CD4-positive, alpha-beta T cell (primary cell): ENCODE measurements at regions not wholly inside any gene's neighbourhood (a gene's known extent, or its start where the extent isn't known, plus 50 kb on each side); places are given as distances from the start of the nearest gene placed in this dataset.

ENCODE experiments used
- ATAC-seq: fragments of 200-7000 bp; cut with Tn5 transposase; one replicate; pipeline ENCODE4 v1.10.0; 2022; ENCODE audit warnings: mild to moderate bottlenecking; ENCODE audit not compliant: poor library complexity
- CTCF ChIA-PET: fragments of 350-600 bp; sonication (Branson Sonifier 250); formaldehyde crosslinking; loops from one replicate; lab custom pipeline; 2021; ENCODE audit warnings: antibody characterized with exemption, inconsistent platforms; lab: Charles Lee
- POLR2A ChIA-PET: fragments of 350-600 bp; sonication (Branson Sonifier 250); formaldehyde crosslinking; loops from one replicate; lab custom pipeline; 2021; ENCODE audit warnings: antibody characterized with exemption, inconsistent platforms; lab: Charles Lee
- DNase-seq, 14 experiments: peaks; one replicate each; pipeline ENCODE4 v3.0.0-alpha.2; 2013 to 2020; ENCODE audit warnings: mixed read lengths in 2 of 14
- H3K27ac ChIP-seq, 2 donors: one replicate each; pipeline versions ENCODE4 v1.5.1 to v1.7.0; 2013; ENCODE audit warnings: low read length in 2 of 2, low read depth in 1 of 2, mild to moderate bottlenecking in 1 of 2
- H3K27me3 ChIP-seq, 2 experiments: 1 replicate in 1 of 2; 2 replicates in 1 of 2; pipeline versions ENCODE4 v1.6.1 to v1.7.0; 2013; ENCODE audit warnings: low read length in 2 of 2, control low read depth in 1 of 2, mild to moderate bottlenecking in 1 of 2, moderate library complexity in 1 of 2; ENCODE audit not compliant: insufficient read depth in 2 of 2, control insufficient read depth in 1 of 2
- H3K36me3 ChIP-seq: one replicate; pipeline ENCODE4 v1.6.1; 2013; ENCODE audit warnings: low read length, control low read depth; ENCODE audit not compliant: insufficient read depth
- H3K4me1 ChIP-seq: one replicate; pipeline ENCODE4 v1.6.1; 2013; ENCODE audit warnings: low read length, control low read depth; ENCODE audit not compliant: insufficient read depth
- H3K4me3 ChIP-seq: one replicate; pipeline ENCODE4 v1.5.1; 2013; ENCODE audit warnings: mild to moderate bottlenecking, low read length, moderate library complexity
- H3K9me3 ChIP-seq, 2 experiments: 1 replicate in 1 of 2; 2 replicates in 1 of 2; pipeline versions ENCODE4 v1.6.1 to v1.7.0; 2013; ENCODE audit warnings: low read length in 2 of 2, mild to moderate bottlenecking in 2 of 2, control low read depth in 1 of 2, moderate library complexity in 1 of 2; ENCODE audit not compliant: control insufficient read depth in 1 of 2, insufficient read depth in 1 of 2
- H3K27ac Mint-ChIP-seq: one replicate; pipeline ENCODE4 v1.8.0; 2020; ENCODE audit warnings: mixed read lengths
- H3K27me3 Mint-ChIP-seq: one replicate; pipeline ENCODE4 v1.8.0; 2021; ENCODE audit warnings: mixed read lengths
- H3K36me3 Mint-ChIP-seq: one replicate; pipeline ENCODE4 v1.8.0; 2021; ENCODE audit warnings: low read depth, mixed read lengths
- H3K4me1 Mint-ChIP-seq: one replicate; pipeline ENCODE4 v1.8.0; 2021; ENCODE audit warnings: low read depth, mixed read lengths
- H3K4me3 Mint-ChIP-seq: one replicate; pipeline ENCODE4 v1.8.0; 2020; ENCODE audit warnings: mild to moderate bottlenecking, mixed read lengths
- H3K9me3 Mint-ChIP-seq: one replicate; pipeline ENCODE4 v1.8.0; 2020; ENCODE audit warnings: mixed read lengths
- intact Hi-C, 2 experiments: fragments of 100-400 bp; cut with DNase I in 1 of 2; cut with micrococcal nuclease in 1 of 2; formaldehyde crosslinking; loops; one replicate each; pipeline versions ENCODE4 v1.15.1 to v1.9.0; 2023 to 2025; cut with DNase I, micrococcal nuclease
- TF ChIP-seq, protein P1 (sequence below): fragments of 200-600 bp; IDR thresholded peaks from one replicate; pipeline ENCODE4 v1.8.0; 2022; ENCODE audit warnings: antibody characterized with exemption, mild to moderate bottlenecking

DNA sequence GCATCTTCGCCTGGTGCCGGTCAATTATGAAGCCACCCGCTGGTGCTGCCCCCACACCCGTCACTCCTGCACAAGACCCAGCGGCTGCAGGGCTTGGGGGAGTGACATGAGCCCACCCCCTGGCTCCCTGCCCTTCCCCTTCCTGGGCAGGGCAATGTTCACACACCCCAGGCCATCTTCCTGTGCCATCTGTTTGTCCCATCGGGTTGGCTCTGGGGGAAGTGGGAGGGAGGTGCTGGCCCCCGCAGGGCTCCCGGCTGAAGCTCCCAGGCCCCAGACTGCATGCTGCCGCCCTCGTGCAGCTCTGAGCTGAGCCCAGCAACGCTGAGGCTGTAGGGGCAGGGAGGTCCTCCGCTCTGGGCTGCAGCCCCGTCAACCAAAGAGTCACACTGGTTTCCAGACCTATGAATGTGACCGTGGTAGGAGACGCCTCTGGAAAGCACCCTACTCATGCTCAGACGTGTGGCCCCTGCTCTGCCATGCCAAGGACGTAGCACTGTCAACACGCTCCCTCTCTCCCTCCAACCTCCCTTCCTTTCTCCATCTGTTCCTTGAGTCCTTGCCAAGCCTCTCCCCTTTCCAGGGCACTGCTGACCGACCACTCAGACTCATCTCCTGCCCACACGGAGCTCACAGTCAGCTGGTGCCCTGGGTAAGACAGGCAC lies 140.4 kb downstream of the ENGASE start:
- Mint-ChIP-seq H3K9me3 (no peaks in the 10 kb centered on the region), H3K4me3 (no peak overlapping the region), H3K27ac (no peak overlapping the region), H3K36me3 (no peaks in the 10 kb centered on the region), H3K27me3 (peaks cover 57% of the 10 kb centered on the region), H3K4me1 (no peaks in the 10 kb centered on the region)
- DNase-seq (no peak), ATAC-seq (no peak)
- Histone ChIP-seq H3K4me1 (peaks cover under 1% of the 10 kb centered on the region), H3K4me3 (no peak overlapping the region), H3K36me3 (no peaks in the 10 kb centered on the region), H3K27me3 (peaks cover 13 to 29% of the 10 kb centered on the region in 2 experiments), H3K27ac (no peak overlapping the region), H3K9me3 (no peaks in the 10 kb centered on the region)
- ChIA-PET CTCF (no interaction called here), POLR2A (no interaction called here)
- intact Hi-C loops = no loop called here
- TF ChIP-seq, protein P1, sequence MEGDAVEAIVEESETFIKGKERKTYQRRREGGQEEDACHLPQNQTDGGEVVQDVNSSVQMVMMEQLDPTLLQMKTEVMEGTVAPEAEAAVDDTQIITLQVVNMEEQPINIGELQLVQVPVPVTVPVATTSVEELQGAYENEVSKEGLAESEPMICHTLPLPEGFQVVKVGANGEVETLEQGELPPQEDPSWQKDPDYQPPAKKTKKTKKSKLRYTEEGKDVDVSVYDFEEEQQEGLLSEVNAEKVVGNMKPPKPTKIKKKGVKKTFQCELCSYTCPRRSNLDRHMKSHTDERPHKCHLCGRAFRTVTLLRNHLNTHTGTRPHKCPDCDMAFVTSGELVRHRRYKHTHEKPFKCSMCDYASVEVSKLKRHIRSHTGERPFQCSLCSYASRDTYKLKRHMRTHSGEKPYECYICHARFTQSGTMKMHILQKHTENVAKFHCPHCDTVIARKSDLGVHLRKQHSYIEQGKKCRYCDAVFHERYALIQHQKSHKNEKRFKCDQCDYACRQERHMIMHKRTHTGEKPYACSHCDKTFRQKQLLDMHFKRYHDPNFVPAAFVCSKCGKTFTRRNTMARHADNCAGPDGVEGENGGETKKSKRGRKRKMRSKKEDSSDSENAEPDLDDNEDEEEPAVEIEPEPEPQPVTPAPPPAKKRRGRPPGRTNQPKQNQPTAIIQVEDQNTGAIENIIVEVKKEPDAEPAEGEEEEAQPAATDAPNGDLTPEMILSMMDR = no peak

DNA sequence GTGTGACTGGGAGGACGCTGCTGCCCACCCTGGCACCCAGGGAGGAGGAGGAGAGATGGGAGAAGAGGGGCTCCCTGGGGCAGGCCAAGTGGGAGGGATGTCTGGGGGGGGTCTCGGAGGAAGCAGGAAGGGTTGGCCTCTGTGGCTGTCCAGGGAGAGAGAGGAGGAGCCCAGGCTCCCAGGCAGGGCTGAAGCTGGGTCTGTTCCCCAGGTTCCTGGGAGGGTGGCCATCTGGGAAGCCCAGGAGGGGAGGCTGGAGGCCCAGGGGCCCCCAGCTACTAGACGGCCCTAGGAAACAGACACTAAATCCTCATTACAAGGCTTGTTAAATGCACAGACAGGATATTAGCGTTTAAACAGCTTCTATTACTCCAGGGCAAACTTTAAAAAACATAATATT lies 139.8 kb downstream of the ENGASE start:
- Mint-ChIP-seq H3K27me3 (peaks cover 59% of the 10 kb centered on the region), H3K4me1 (no peaks in the 10 kb centered on the region), H3K36me3 (no peaks in the 10 kb centered on the region), H3K9me3 (no peaks in the 10 kb centered on the region), H3K4me3 (no peak overlapping the region), H3K27ac (no peak overlapping the region)
- ChIA-PET CTCF (no interaction called here), POLR2A (no interaction called here)
- H3K36me3 ChIP-seq = no peaks in the 10 kb centered on the region
- no peak overlapping the region for H3K4me3 ChIP-seq
- no peak for ATAC-seq
- TF ChIP-seq, protein P1 = no peak
- H3K4me1 ChIP-seq = no peaks in the 10 kb centered on the region
- intact Hi-C loops = no loop called here
- peaks cover 9 to 29% of the 10 kb centered on the region in 2 experiments for H3K27me3 ChIP-seq
- DNase-seq = no peak
- no peak overlapping the region for H3K27ac ChIP-seq
- H3K9me3 ChIP-seq = no peaks in the 10 kb centered on the region

DNA sequence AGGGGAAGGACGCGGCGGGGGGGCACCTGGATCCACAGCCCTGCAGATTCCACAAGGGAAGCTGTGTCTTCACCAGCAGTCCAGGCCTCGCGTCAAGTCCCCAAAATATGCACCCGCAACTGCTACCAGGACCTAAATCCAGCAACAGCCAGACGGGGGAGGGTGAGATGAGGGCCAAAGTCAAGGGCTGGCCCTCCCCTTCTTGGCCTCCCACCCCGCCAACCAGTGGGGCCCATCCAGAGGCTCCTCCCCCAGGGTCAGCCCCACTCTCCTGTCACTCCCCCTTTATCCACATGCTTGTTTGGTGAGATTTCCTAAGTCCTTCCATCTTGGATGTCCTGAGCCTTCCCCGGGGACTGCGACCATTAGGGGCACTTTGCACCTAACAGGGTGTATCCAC lies 138.7 kb downstream of the ENGASE start:
- Histone ChIP-seq H3K9me3 (no peaks in the 10 kb centered on the region), H3K27ac (no peak overlapping the region), H3K36me3 (no peaks in the 10 kb centered on the region), H3K27me3 (peaks cover 6 to 18% of the 10 kb centered on the region in 2 experiments), H3K4me3 (no peak overlapping the region), H3K4me1 (no peaks in the 10 kb centered on the region)
- ChIA-PET POLR2A (no interaction called here), CTCF (no interaction called here)
- Mint-ChIP-seq H3K36me3 (no peaks in the 10 kb centered on the region), H3K27me3 (peaks cover 53% of the 10 kb centered on the region), H3K4me1 (no peaks in the 10 kb centered on the region), H3K9me3 (no peaks in the 10 kb centered on the region), H3K4me3 (no peak overlapping the region), H3K27ac (no peak overlapping the region)
- TF ChIP-seq, protein P1 = no peak
- no peak for DNase-seq
- ATAC-seq = no peak
- intact Hi-C loops = no loop called here
